Ectodermal cell (in vitro differentiated cells): ENCODE measurements at regions not wholly inside any gene's neighbourhood (a gene's known extent, or its start where the extent isn't known, plus 50 kb on each side); places are given as distances from the start of the nearest gene placed in this dataset.

ENCODE experiments used
- H3K27ac ChIP-seq: 2 replicates; pipeline ENCODE4 v1.7.0; 2013; ENCODE audit warnings: mild to moderate bottlenecking, low read depth, low read length; ENCODE audit not compliant: insufficient read depth, poor library complexity, severe bottlenecking
- H3K27me3 ChIP-seq: 2 replicates; pipeline ENCODE4 v1.7.0; 2013; ENCODE audit warnings: mild to moderate bottlenecking, low read length; ENCODE audit not compliant: insufficient read depth, control insufficient read depth, poor library complexity, severe bottlenecking
- H3K36me3 ChIP-seq: one replicate; pipeline ENCODE4 v1.7.0; 2013; ENCODE audit warnings: low read length; ENCODE audit not compliant: control insufficient read depth, insufficient read depth
- H3K4me1 ChIP-seq: one replicate; pipeline ENCODE4 v1.7.0; 2013; ENCODE audit warnings: low read length; ENCODE audit not compliant: control insufficient read depth, insufficient read depth
- H3K4me3 ChIP-seq: 2 replicates; pipeline ENCODE4 v1.7.0; 2013; ENCODE audit warnings: low read depth, low read length, control low read depth; ENCODE audit not compliant: insufficient read depth
- H3K9me3 ChIP-seq: 2 replicates; pipeline ENCODE4 v1.7.0; 2013; ENCODE audit warnings: mild to moderate bottlenecking, low read length, moderate library complexity; ENCODE audit not compliant: control insufficient read depth
- WGBS, 2 experiments: methylation state at CpG; one replicate each; pipeline ENCODE4 v1.1.7; 2013; ENCODE audit warnings: missing lambda C conversion rate in 2 of 2; 5-methylcytosine and 5-hydroxymethylcytosine counted together

DNA sequence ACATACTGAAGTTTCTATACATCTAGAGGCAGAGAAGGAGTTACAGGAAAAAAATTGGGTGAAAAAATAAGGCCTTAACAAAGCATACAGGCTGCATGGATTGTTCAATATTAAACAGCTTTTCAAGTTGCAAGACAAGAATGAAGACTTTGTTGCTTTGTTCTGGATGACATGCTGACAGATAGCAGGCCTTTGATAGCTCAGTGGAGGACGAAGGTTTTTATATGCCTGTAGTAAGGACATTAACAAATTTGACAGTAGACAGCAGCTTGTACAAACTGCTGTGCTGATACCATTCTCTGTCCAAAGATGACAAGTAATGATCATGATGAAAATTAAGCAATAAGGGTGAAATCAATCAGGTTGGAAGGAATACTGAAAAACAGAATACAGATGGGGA is 309.9 kb downstream of the NKX6-1 start:
- Histone ChIP-seq H3K9me3 (no peaks in the 10 kb centered on the region), H3K36me3 (no peaks in the 10 kb centered on the region), H3K27ac (no peak overlapping the region), H3K4me1 (no peaks in the 10 kb centered on the region), H3K27me3 (no peaks in the 10 kb centered on the region), H3K4me3 (no peak overlapping the region)
- 73 to 84% methylated on average over 1 of the region's 1 CpG for WGBS, 2 experiments

- Histone ChIP-seq H3K27me3 (no peaks in the 10 kb centered on the region), H3K36me3 (no peaks in the 10 kb centered on the region), H3K27ac (no peak overlapping the region), H3K4me3 (no peak overlapping the region), H3K9me3 (no peaks in the 10 kb centered on the region), H3K4me1 (no peaks in the 10 kb centered on the region)
- 100% methylated on average over 1 to 2 of the region's 2 CpGs for WGBS, 2 experiments
Observed at GRCh38 chr4:84179409-84179808, 319.7 kb downstream of the NKX6-1 start.

DNA sequence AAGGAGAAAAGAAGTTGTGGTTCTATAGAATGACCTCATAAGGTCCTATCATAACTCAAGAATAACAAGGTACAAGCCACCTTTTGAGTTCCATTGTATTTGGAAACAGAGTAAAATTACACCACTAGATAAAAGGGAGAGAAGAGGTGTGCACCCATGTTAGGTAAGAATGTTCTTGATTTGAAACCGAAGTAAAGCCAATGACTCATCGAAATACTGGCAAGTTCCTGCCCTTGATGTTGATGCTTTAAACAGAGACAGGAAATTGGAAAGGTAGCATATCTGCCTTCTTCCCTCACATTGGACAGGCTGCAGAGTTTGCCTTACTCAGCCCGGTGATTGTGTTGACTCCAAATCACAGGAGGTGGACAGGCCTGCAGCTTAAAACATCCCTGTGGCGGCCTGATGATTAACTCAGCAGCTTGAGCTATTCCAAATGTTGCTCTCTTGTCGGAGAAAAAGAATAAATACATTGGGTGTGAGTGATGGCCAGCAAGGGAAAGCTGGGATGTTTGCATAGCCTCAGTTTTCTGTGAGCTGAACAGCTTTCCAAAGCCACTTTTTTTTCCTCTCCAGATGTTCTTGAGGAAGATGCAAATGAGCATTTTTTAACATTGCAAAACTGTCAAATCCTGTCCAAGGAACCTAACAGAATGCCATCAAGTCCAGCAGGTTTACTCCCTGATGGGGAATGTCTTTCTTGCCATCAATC is 321.1 kb downstream of the NKX6-1 start:
- no peak overlapping the region for H3K27ac ChIP-seq
- H3K4me3 ChIP-seq: no peak overlapping the region
- 91 to 96% methylated on average over 5 of the region's 5 CpGs for WGBS, 2 experiments
- H3K27me3 ChIP-seq: no peaks in the 10 kb centered on the region
- no peaks in the 10 kb centered on the region for H3K4me1 ChIP-seq
- no peaks in the 10 kb centered on the region for H3K36me3 ChIP-seq
- H3K9me3 ChIP-seq: no peaks in the 10 kb centered on the region

GRCh38 chr4:84176016-84176415 is 323.1 kb downstream of the NKX6-1 start:
- no peaks in the 10 kb centered on the region for H3K27me3 ChIP-seq
- no peaks in the 10 kb centered on the region for H3K9me3 ChIP-seq
- no peaks in the 10 kb centered on the region for H3K4me1 ChIP-seq
- 88 to 94% methylated on average over 1 of the region's 1 CpG for WGBS, 2 experiments
- H3K27ac ChIP-seq: no peak overlapping the region
- no peak overlapping the region for H3K4me3 ChIP-seq
- H3K36me3 ChIP-seq: no peaks in the 10 kb centered on the region

GRCh38 chr4:84171871-84172270 is 327.2 kb downstream of the NKX6-1 start:
- no peak overlapping the region for H3K27ac ChIP-seq
- H3K4me1 ChIP-seq: no peaks in the 10 kb centered on the region
- no peak overlapping the region for H3K4me3 ChIP-seq
- no peaks in the 10 kb centered on the region for H3K27me3 ChIP-seq
- no peaks in the 10 kb centered on the region for H3K36me3 ChIP-seq
- H3K9me3 ChIP-seq: no peaks in the 10 kb centered on the region
- 95 to 100% methylated on average over 1 of the region's 1 CpG for WGBS, 2 experiments

- WGBS, 2 experiments: 26 to 37% methylated on average over 4 of the region's 4 CpGs
- H3K36me3 ChIP-seq: no peaks in the 10 kb centered on the region
- H3K4me1 ChIP-seq: no peaks in the 10 kb centered on the region
- H3K4me3 ChIP-seq: no peak overlapping the region
- H3K9me3 ChIP-seq: no peaks in the 10 kb centered on the region
- H3K27me3 ChIP-seq: no peaks in the 10 kb centered on the region
- H3K27ac ChIP-seq: no peak overlapping the region
Observed at GRCh38 chr4:84167564-84167963, 331.5 kb downstream of the NKX6-1 start.

DNA sequence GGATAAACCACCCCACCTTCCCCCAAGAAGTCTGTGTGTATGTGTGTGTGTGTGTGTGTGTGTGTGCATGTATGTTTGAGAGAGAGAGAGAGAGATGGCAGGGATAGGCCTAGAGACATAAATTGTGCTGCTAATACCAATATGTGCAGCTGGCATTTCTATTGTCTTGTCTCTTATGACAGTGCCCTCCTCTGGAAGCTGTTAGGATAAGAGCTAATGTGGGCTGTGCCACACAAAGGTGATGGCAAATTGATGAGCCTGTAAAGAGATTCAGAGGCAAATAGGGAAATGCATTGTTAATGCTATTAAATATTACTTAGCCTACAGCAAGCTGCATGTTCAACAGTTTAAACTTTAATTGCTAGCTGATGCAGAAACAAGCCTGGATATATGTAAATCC is 332.0 kb downstream of the NKX6-1 start:
- Histone ChIP-seq H3K9me3 (no peaks in the 10 kb centered on the region), H3K36me3 (no peaks in the 10 kb centered on the region), H3K27ac (no peak overlapping the region), H3K27me3 (no peaks in the 10 kb centered on the region), H3K4me1 (no peaks in the 10 kb centered on the region), H3K4me3 (no peak overlapping the region)

DNA sequence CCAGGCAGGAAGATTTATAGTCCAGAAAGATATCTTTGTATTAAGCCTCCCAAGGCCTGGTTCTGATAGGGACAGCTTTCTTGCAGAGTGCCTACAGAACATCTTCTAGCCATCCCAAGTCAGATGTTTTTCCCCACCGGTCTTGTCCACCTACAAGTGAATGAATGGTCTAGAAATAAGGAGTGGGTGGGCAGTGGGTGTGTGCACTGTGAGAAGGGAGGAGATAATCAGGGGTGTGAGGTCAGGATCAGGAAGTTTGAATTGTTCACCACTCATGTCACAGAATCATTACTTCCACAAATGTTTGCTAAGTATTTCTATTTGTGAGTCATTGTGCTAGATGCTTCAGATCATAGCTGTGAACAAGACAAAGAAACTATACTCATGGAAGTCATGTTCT is 332.6 kb downstream of the NKX6-1 start:
- H3K36me3 ChIP-seq: no peaks in the 10 kb centered on the region
- no peak overlapping the region for H3K4me3 ChIP-seq
- H3K27ac ChIP-seq: no peak overlapping the region
- no peaks in the 10 kb centered on the region for H3K4me1 ChIP-seq
- WGBS, 2 experiments: 96 to 100% methylated on average over 1 of the region's 1 CpG
- H3K27me3 ChIP-seq: no peaks in the 10 kb centered on the region
- H3K9me3 ChIP-seq: no peaks in the 10 kb centered on the region

DNA sequence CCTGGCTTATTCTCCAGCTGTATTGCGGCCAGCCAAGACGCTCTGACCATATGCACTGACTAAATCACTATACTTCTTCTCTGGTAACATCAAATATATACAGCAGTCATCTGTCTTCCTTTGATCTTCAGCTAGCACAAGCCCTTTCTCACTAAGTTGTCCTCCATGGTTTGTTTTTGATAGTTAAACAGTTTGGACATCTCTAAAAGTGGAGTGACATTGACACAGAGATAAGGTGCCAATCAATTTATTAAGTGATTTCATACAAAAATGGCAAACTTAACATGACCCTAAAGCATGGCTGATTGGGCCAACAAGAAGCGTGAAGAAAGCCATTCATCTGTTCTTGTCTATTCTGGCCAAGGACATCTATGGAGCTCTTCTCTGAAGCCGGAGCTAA is 334.9 kb downstream of the NKX6-1 start:
- H3K36me3 ChIP-seq: no peaks in the 10 kb centered on the region
- WGBS, 2 experiments: 95 to 96% methylated on average over 3 to 4 of the region's 4 CpGs
- H3K4me3 ChIP-seq: no peak overlapping the region
- H3K27ac ChIP-seq: no peak overlapping the region
- H3K4me1 ChIP-seq: no peaks in the 10 kb centered on the region
- no peaks in the 10 kb centered on the region for H3K27me3 ChIP-seq
- H3K9me3 ChIP-seq: no peaks in the 10 kb centered on the region

- Histone ChIP-seq H3K27ac (no peak overlapping the region), H3K4me3 (no peak overlapping the region), H3K4me1 (peaks cover 9% of the 10 kb centered on the region), H3K36me3 (no peaks in the 10 kb centered on the region), H3K27me3 (no peaks in the 10 kb centered on the region), H3K9me3 (no peaks in the 10 kb centered on the region)
- WGBS, 2 experiments: 18 to 28% methylated on average over 5 of the region's 5 CpGs
Observed at GRCh38 chr4:84159762-84160161, 339.3 kb downstream of the NKX6-1 start.

- WGBS, 2 experiments: 99% methylated on average over 5 of the region's 5 CpGs
- Histone ChIP-seq H3K36me3 (no peaks in the 10 kb centered on the region), H3K4me3 (no peak overlapping the region), H3K27me3 (no peaks in the 10 kb centered on the region), H3K4me1 (peaks cover 13% of the 10 kb centered on the region), H3K27ac (no peak overlapping the region), H3K9me3 (no peaks in the 10 kb centered on the region)
Observed at GRCh38 chr4:84158670-84159069, 340.4 kb downstream of the NKX6-1 start.
